ELR (cell line): ENCODE measurements at regions not wholly inside any gene's neighbourhood (a gene's known extent, or its start where the extent isn't known, plus 50 kb on each side); places are given as distances from the start of the nearest gene placed in this dataset.
"Not testable (repeated sequence)": the region's sequence is repeated elsewhere in the genome, so short reads cannot be mapped to it uniquely, and the experiment has no call there.

ENCODE experiments used
- DNase-seq: peaks from one replicate; pipeline ENCODE4 v3.0.0-alpha.2; 2015; ENCODE audit warnings: low read depth

DNA sequence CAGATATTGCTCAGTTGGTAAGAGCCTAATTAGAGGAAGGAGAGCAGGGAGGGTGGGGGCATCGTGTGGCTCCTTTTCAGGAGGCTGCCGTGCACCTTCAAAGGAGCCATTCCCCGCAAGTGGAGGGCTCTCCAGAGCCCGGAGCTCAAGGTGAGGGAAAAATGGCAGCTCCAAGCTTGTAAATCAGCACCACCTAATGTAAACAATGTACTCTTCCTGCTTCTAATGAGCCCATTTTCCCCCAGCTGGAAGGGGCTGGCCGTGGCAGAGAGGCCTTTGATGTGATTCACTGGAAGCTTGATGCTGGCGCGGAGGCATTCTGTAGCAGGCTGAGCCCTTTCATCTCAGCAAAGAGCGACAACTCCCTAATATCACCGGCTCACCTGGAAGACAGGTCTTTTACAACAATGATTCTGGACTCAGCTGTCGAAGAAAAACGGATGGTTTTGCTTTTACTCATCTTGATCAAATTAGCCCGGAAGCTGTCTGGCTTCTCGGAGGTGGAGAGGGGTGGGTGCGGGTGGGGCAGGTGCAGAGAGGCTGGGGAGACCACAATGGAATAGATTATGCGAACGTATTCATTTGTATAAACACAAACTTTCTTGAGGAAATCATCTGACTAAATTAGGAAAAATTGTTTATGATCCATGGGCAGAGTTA is 112.5 kb downstream of the RRAGC start:
- DNase-seq, result no peak

DNA sequence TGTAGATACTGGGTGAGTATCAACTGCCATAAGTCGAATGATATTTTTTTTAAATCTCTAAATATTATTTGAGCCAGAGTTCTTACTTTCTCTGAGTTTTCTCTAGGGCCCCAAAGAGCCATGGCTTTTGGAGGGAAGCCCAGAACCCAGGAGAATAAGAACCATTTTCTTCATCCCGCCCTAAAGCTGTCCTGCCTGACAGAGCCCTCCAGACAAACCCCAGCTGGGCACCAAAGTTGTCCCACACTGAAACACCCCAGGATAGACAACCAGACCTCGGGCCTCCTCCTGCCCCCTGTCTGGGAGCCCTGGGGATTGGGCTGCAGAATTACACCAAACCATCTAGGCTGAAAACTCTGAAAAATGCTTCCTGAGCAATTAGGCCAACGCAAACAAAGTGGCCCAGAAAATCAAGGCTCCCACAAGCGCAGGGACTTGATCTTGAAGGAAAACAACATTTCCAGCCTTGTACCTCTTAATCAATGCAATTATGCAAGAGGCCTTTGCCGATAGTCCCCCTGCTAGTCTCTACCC is 113.1 kb downstream of the RRAGC start:
- DNase-seq, result no peak

DNA sequence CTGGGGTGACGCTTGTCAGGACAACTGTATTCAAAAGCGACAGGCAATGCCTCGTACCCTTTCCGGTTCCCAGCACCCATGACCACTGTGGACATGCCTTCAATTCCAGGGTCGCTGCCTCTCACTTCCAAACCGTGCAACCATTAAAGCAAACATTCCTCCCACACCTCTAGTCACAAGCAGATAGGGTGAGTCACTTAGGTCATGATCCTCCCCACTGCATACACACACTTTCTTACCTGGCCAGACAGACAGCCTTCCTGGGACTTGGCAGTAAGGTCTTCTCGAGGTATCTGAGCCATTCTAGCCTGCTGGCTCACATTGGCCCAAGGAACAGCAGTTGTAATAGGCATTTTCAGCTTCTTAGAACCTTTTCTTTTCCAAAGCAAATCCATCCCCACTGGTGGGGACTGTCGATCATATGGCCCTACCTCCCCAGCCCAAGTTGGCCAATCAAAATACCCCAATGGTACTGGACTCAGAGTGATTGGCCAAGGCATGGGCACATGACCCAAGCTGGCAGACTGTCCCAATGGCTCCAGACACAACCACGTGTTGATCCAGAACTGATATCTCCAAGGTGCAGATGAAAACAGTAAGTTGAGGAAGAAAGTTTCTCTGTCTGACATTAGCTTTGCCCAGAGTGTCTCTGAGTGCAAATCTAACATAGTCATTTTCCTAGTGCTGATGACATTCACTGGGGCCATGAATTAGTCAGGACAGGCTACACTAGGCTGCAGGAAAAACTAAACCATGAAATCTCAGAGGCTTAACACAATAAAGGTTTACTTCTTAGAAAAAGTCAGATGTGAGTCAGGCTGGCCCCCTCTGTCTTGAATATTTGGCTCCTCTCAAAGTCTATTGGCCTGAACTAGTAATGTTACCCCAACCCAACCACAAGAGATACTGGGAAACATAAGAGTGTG is 113.8 kb downstream of the RRAGC start:
- no peak for DNase-seq

DNA sequence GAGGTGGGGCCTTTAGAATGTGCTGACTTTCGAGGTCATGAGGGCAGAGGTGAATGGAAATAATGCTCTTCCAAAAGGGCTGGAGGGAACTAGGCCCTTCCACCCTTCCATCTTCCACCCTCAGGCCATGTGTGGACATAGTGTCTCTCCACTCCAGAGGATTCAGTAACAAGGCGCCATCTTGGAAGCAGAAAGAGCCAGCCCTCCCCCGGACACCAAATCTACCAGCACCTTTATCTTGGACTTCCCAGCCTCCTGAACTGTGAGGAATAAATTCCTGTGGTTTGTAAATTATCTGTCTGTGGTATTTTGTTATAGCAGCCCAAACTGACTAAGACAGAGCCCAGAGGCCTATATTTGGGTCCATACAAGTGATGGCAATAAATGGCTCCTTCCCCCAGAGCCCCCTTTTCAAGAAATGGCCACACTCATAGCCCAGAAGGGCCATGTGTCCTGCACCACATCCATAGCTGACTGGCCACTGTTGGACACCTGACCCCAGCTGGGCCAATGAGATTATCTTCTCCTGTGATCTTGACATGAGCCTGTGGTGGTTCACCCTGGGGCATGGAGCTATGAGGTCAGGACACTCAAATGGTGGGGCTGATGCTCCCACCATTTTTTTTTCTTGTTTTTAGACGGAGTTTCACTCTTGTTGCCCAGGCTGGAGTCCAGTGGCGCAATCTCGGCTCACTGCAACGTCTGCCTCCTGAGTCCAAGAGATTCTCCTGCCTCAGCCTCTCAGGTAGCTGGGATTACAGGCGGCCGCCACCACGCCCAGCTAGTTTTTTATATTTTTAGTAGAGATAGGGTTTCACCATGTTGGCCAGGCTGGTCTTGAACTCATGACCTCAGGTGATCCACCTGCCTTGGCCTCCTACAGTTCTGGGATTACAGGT is 114.9 kb downstream of the RRAGC start:
- no peak for DNase-seq

DNA sequence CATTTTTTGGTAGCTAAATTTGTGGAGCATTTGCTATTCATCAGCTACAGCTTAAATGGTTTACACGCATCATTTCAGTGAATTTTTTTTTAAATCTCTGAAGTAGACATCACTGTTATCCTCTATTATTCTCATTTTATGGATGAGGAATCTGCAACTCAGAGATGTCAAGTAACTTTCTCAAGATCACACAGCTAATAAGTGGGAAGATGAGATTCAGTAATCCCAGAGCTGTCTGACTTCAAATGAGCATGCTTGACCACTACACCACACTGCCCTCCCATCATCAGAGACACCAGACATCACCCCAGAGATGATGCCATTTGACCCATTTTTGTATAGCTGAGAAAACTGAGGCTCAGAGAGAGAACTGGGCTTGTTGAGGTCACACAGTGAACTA is 116.4 kb downstream of the RRAGC start:
- no peak for DNase-seq

DNA sequence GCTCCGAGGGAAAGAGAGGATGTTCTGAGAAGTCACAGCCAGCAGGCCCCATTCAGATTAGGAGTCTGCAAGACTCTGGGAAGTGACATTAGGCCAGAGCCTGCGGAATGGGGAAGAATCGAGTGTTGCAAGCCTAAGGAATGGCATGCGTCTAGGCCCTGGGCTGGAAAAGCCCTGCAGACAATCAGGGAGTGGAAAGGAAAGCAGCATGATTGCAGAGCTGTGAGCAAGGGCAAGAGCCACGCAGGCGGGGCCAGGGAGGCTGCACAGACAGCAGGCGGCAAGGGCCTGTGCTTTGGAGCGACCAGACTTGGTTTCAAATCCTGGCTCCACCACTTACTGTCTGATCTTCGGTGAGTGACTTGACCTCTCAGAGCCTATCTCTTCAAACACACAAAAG is 118.2 kb downstream of the RRAGC start:
- DNase-seq, result no peak

- DNase-seq, result peak; percentile 10
Measured at GRCh38 chr1:38740487-38740886, 119.1 kb downstream of the RRAGC start.

DNA sequence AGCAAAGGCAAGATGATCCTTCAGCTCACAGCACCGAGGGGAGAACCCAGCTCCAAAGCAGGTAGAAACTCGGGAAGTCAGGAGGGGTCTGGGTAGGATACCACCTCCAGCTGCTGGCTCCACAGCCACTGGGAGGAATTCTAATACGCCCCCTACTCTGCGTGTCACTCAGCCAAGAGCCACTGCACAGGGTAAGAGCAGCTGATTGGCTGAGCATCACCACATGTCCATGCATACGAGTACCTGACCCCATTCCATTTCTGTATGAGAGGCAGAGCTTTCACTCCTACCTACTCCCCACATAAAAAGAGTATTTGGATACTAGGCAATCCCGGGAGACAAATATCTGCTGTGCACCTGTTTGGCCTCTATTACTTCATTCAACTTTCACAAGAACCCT is 121.4 kb downstream of the RRAGC start:
- DNase-seq, result no peak

DNA sequence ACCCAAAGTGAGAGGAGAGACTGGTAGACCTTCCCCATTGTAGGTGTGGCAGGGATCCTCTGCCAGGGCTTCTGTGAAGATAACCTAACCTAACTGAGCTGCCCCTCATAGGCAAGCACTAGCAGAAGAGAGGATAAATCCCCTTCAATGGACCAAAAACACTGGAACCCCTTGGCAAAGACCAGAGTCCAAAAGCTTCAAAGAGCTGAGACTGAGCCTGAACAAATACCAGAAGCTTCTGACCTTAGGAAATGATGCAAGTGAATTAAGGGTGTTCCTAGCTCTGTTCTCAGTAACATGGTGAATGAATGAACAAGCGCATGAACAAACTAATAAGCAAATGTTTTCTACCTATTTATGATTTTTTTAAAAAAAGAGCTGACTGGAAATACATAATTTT is 123.2 kb downstream of the RRAGC start:
- no peak for DNase-seq

- DNase-seq, result peak; percentile 86
Measured at GRCh38 chr1:38735651-38736161, 123.9 kb downstream of the RRAGC start.

DNA sequence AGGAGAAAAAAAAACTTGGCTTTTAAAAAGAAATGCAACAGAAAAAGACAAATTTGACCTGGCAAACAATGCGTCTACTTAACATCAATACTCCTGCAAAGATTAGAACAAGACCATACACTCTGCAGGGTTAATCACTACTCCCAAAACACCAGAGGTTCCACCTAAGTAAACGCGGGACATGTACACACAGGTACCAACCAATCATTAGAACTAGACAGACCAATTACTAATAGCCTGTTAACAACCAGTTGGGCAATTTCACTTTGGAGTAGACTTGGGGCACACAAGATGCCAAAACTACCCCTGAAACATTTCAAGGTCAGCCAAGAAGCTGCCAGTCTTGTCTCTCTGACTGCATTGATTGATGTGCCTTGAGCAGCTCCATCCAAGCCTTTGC is 125.8 kb downstream of the RRAGC start:
- DNase-seq, result no peak

- DNase-seq, result peak; percentile 48
Measured at GRCh38 chr1:38730511-38731397, 128.8 kb downstream of the RRAGC start.

- no peak for DNase-seq
Measured at GRCh38 chr1:38728585-38728908, 131.0 kb downstream of the RRAGC start.

DNA sequence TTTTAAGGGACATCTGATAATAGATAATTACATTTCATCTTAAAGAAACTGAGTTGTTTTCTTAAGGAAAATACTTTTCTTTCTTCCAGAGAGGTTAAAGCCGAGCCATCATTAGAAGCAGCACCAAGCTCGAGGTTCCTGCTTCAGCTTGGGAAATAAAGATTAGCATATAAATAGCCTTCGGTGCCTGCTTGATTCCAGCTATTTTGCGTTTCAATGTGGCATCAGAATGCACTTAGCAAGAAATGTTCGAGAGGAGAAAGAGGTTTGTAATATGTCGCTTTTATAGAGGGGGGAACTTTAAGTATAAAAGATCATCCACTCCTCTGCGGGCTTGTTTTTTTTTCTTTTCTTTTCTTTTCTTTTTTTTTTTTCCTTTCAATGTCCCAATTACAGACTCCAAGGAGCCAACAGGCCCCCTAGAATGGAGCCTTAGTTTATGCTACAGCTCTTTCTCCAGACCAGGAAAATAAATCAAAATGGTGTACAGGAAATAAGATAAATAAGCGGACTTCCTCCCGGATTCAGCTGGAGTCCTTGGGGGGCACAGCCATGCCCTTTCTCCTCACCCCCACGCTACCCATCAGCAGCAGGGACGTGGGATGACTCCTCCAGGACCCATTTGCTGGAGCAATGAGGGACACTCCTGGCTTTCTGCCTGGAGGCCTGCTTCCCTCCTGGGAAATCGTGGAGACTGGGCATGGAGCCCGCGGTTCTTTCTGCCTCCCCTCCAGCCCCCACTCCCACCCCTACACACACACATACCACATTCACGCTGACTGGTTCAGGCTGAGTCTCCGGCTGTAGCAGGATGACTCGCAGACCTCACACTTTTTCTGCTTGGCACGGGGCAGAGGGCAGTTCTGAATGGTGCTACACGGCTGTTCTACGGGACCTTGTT is 131.6 kb downstream of the RRAGC start:
- peak; percentile 45 for DNase-seq

DNA sequence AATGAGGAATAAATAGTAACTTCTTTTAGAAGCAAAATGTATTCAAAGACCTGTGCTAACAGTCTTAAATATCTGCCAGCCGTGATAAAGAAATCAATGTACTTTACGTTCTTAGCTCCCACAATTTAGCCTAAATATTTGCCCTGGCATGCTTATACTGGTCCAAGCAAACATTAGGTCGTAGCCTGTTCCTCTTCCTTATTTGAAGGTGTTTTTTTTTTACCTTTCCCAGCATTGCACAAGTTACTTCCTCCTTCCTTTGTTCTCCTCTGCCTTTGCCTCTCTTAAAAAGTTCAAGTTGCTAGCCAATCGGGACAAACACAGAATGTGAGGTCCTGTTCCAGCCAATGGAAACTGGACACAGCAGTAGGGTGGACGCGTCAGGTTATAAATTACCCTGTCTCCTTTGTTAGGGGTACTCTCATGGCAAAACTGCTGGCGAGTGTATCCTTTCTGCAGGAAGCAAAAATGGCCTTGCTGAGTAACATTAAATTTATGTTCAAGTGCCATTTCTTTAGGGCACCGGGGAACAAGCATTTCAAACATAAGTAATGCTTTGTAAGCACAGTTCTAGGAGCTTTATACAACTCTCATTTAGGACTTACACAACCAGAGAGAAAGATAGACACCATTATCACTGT is 134.1 kb downstream of the RRAGC start:
- not testable (repeated sequence) for DNase-seq

GRCh38 chr1:38724160-38725131 is 135.1 kb downstream of the RRAGC start:
- no peak for DNase-seq

- DNase-seq, result no peak
Measured at GRCh38 chr1:38721816-38722215, 137.8 kb downstream of the RRAGC start.

- DNase-seq, result no peak
Measured at GRCh38 chr1:38719880-38720279, 139.7 kb downstream of the RRAGC start.
